A549 (cell line): ENCODE measurements at regions not wholly inside any gene's neighbourhood (a gene's known extent, or its start where the extent isn't known, plus 50 kb on each side); places are given as distances from the start of the nearest gene placed in this dataset.

Experiments used
- ATAC-seq, 2 experiments: fragments of 200-7000 bp in 1 of 2; fragments of >200 bp in 1 of 2; cut with Nextera tagmentation in 1 of 2; cut with Tn5 transposase in 1 of 2; 3 replicates each; pipeline versions ENCODE4 v1.8.0 to v1.9.1; 2018 to 2020; ENCODE audit warnings: mild to moderate bottlenecking in 1 of 2, moderate library complexity in 1 of 2
- CTCF ChIA-PET: fragments of 300-600 bp; sonication (Branson Sonifier 250); formaldehyde crosslinking; extraction: SDS; loops from one replicate; lab custom pipeline; 2021; ENCODE audit warnings: antibody characterized with exemption, inconsistent platforms; lab: Yijun Ruan, JAX
- POLR2A ChIA-PET: fragments of 350-600 bp; formaldehyde crosslinking; extraction: SDS; loops from one replicate; lab custom pipeline; 2021; ENCODE audit warnings: antibody characterized with exemption, inconsistent platforms; lab: Yijun Ruan, JAX
- DNase-seq, 2 experiments: peaks; one replicate each; pipeline versions ENCODE4 v3.0.0 to v3.0.0-alpha.2; 2011 to 2016; ENCODE audit warnings: low read depth in 1 of 2, low spot score in 1 of 2
- FAIRE-seq: peaks from 2 replicates; lab custom pipeline; 2011; peaks lifted over from hg19 to GRCh38; lab: Jason Lieb, UNC
- H3K27ac ChIP-seq, 2 experiments: fragments of >200 bp; sonication (Bioruptor Twin); formaldehyde crosslinking; 3 replicates each; pipeline ENCODE4 v1.5.1; 2016 to 2017
- H3K4me1 ChIP-seq: fragments of >200 bp; sonication (Bioruptor Twin); formaldehyde crosslinking; 3 replicates; pipeline ENCODE4 v1.6.1; 2016
- H3K4me2 ChIP-seq: fragments of >200 bp; sonication (Bioruptor Twin); formaldehyde crosslinking; 3 replicates; pipeline ENCODE4 v1.6.1; 2016
- H3K4me3 ChIP-seq: fragments of >200 bp; sonication (Bioruptor Twin); formaldehyde crosslinking; 3 replicates; pipeline ENCODE4 v1.5.1; 2016
- H3K9me3 ChIP-seq: fragments of >200 bp; sonication (Bioruptor Twin); formaldehyde crosslinking; 3 replicates; pipeline ENCODE4 v1.6.1; 2016
- ATOH8 ChIP-seq: fragments of 250-450 bp; sonication (Bioruptor Pico); IDR thresholded peaks from 2 replicates; pipeline ENCODE4 v1.5.0; 2020; ENCODE audit warnings: low read depth, mild to moderate bottlenecking, moderate library complexity
- BHLHE40 ChIP-seq: IDR thresholded peaks from 2 replicates; pipeline ENCODE4 v1.6.1; 2012; ENCODE audit warnings: low read depth, low read length, inconsistent platforms
- EHF ChIP-seq: fragments of 250-450 bp; sonication (Bioruptor Pico); IDR thresholded peaks from 2 replicates; pipeline ENCODE4 v1.5.0; 2020; ENCODE audit warnings: mild to moderate bottlenecking
- HOXB13 ChIP-seq: fragments of 250-450 bp; sonication (Bioruptor Pico); IDR thresholded peaks from 2 replicates; pipeline ENCODE4 v1.5.0; 2020; ENCODE audit warnings: low read depth, mild to moderate bottlenecking, moderate library complexity
- HOXB5 ChIP-seq: fragments of 250-450 bp; sonication (Bioruptor Pico); IDR thresholded peaks from 2 replicates; pipeline ENCODE4 v1.5.0; 2020; ENCODE audit warnings: mild to moderate bottlenecking, moderate library complexity
- JUN ChIP-seq, 2 experiments: fragments of >200 bp; sonication (Bioruptor Twin); formaldehyde crosslinking; IDR thresholded peaks; 2 replicates in 1 of 2; 3 replicates in 1 of 2; pipeline ENCODE4 v1.6.1; 2016 to 2017
- KDM1A ChIP-seq: fragments of 200-600 bp; sonication (generic); IDR thresholded peaks from 2 replicates; pipeline ENCODE4 v1.6.1; 2016; ENCODE audit warnings: low read depth, mild to moderate bottlenecking
- MAFK ChIP-seq: fragments of 450-650 bp; IDR thresholded peaks from 2 replicates; pipeline ENCODE4 v1.6.1; 2014; ENCODE audit not compliant: partially characterized antibody
- PHF8 ChIP-seq: fragments of 200-600 bp; sonication (generic); IDR thresholded peaks from 2 replicates; pipeline ENCODE4 v1.6.1; 2016; ENCODE audit warnings: low read depth, mild to moderate bottlenecking, antibody characterized with exemption, moderate library complexity, borderline replicate concordance
- POLR2AphosphoS2 ChIP-seq: conservative IDR thresholded peaks from 2 replicates; pipeline ENCODE4 v1.6.1; 2012; ENCODE audit warnings: low read length, improper control_type of control experiment, inconsistent platforms
- TFCP2L1 ChIP-seq: fragments of 250-450 bp; sonication (Bioruptor Pico); IDR thresholded peaks from 2 replicates; pipeline ENCODE4 v1.5.0; 2021; ENCODE audit warnings: mild to moderate bottlenecking
- WGBS: methylation state at CpG from one replicate; pipeline ENCODE4 v1.1.6; 2017; ENCODE audit errors: missing lambda C conversion rate; 5-methylcytosine and 5-hydroxymethylcytosine counted together
- TF ChIP-seq, protein P1 (sequence below): fragments of 250-450 bp; sonication (Bioruptor Pico); IDR thresholded peaks from 2 replicates; pipeline ENCODE4 v1.5.0; 2021; ENCODE audit warnings: mild to moderate bottlenecking, moderate library complexity, borderline replicate concordance
- TF ChIP-seq, protein P2 (sequence below): fragments of >200 bp; sonication (Bioruptor Twin); formaldehyde crosslinking; IDR thresholded peaks from 3 replicates; pipeline ENCODE4 v1.6.1; 2016
- TF ChIP-seq, protein P3 (sequence below): fragments of 450-650 bp; IDR thresholded peaks from 2 replicates; pipeline ENCODE4 v1.6.1; 2014; ENCODE audit warnings: antibody characterized with exemption

DNA sequence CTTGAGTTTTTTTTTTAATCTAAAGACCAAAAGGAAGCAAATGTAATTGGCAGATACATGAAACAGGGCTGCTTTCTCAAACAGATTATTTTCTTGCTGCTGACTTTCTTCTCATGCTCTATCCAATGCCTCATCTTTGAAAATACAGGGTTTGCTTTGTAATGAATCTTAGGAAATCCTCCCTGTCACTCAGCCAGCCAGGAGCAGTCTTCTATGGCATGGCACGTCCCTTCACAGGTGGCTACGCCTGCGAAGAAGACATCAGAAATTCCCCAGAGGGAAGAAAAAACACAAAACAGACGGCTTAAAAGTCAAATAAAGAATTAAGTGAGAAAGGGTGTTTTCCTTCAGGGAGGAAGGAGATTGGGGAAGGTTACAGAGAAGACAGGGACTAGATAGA is 242.5 kb downstream of the IGSF11 start:
- no peak overlapping the region for H3K4me2 ChIP-seq
- H3K4me1 ChIP-seq: no peaks in the 10 kb centered on the region
- ChIA-PET CTCF (interaction anchor here (0.5 kb wide), 1 partner anchor 511 kb away, joined by 3 read pairs; no protein-coding TSS in a partner anchor), POLR2A (no interaction called here)
- no peak for FAIRE-seq
- H3K4me3 ChIP-seq: no peak overlapping the region
- ATAC-seq: no peak
- no peak overlapping the region for H3K27ac ChIP-seq
- no peaks in the 10 kb centered on the region for H3K9me3 ChIP-seq
- 46% methylated on average over 4 of the region's 4 CpGs for WGBS
- DNase-seq: no peak
- TF ChIP-seq, protein P1, sequence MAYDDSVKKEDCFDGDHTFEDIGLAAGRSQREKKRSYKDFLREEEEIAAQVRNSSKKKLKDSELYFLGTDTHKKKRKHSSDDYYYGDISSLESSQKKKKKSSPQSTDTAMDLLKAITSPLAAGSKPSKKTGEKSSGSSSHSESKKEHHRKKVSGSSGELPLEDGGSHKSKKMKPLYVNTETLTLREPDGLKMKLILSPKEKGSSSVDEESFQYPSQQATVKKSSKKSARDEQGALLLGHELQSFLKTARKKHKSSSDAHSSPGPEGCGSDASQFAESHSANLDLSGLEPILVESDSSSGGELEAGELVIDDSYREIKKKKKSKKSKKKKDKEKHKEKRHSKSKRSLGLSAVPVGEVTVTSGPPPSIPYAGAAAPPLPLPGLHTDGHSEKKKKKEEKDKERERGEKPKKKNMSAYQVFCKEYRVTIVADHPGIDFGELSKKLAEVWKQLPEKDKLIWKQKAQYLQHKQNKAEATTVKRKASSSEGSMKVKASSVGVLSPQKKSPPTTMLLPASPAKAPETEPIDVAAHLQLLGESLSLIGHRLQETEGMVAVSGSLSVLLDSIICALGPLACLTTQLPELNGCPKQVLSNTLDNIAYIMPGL (CRISPR knock-in tag): no peak
- TF ChIP-seq ATOH8 (CRISPR knock-in tag): no peak

DNA sequence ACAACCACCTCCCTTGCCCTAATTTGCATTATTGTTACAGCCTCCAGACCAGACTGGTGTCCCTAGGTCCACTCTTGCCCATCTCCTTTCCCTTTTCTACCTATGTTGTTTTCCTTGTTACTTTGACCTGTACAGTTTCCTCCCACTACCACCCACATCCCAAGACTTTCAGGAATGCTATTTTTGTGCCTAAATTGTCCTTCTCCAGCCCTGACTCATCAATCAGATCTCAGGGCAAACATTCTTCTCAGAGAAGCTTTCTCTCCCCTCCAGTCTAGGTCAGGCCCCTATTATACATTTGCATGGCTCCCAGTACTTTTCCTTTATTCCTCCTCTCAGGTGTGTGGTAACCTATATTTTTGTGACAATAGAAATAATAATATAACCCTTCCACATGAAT is 241.5 kb downstream of the IGSF11 start:
- no peak for FAIRE-seq
- CTCF ChIA-PET: no interaction called here

GRCh38 chr3:118799303-118799702 is 235.3 kb downstream of the IGSF11 start:
- no peak overlapping the region for H3K4me2 ChIP-seq
- TF ChIP-seq TFCP2L1 (no peak), HOXB13 (CRISPR knock-in tag) (no peak), PHF8 (no peak), EHF (CRISPR knock-in tag) (no peak), KDM1A (no peak), POLR2AphosphoS2 (no peak), MAFK (no peak), BHLHE40 (no peak)
- TF ChIP-seq, protein P2, sequence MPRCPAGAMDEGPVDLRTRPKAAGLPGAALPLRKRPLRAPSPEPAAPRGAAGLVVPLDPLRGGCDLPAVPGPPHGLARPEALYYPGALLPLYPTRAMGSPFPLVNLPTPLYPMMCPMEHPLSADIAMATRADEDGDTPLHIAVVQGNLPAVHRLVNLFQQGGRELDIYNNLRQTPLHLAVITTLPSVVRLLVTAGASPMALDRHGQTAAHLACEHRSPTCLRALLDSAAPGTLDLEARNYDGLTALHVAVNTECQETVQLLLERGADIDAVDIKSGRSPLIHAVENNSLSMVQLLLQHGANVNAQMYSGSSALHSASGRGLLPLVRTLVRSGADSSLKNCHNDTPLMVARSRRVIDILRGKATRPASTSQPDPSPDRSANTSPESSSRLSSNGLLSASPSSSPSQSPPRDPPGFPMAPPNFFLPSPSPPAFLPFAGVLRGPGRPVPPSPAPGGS: no peak
- POLR2A ChIA-PET: no interaction called here
- CTCF ChIA-PET: no interaction called here
- FAIRE-seq (no peak), ATAC-seq (no peak), DNase-seq (no peak)
- no peak overlapping the region for H3K4me3 ChIP-seq
- no peak overlapping the region for H3K27ac ChIP-seq
- H3K4me1 ChIP-seq: no peaks in the 10 kb centered on the region
- WGBS: 5% methylated on average over 3 of the region's 3 CpGs
- no peaks in the 10 kb centered on the region for H3K9me3 ChIP-seq

More for the DNA sequence above, 241.5 kb downstream of the IGSF11 start:
- H3K4me2 ChIP-seq: no peak overlapping the region
- no peak for DNase-seq
- H3K4me3 ChIP-seq: no peak overlapping the region
- POLR2A ChIA-PET: no interaction called here
- no peak overlapping the region for H3K27ac ChIP-seq
- ATAC-seq: no peak
- H3K4me1 ChIP-seq: no peaks in the 10 kb centered on the region
- no peak for TF ChIP-seq HOXB5 (CRISPR knock-in tag)
- TF ChIP-seq, all 56 proteins: peak for 0
- H3K9me3 ChIP-seq: no peaks in the 10 kb centered on the region

GRCh38 chr3:118801899-118802298 is 232.7 kb downstream of the IGSF11 start:
- H3K9me3 ChIP-seq: no peaks in the 10 kb centered on the region
- ChIA-PET POLR2A (no interaction called here), CTCF (no interaction called here)
- DNase-seq (no peak), FAIRE-seq (no peak), ATAC-seq (no peak)
- no peak overlapping the region for H3K4me2 ChIP-seq
- WGBS: 57% methylated on average over 8 of the region's 8 CpGs
- no peak overlapping the region for H3K27ac ChIP-seq
- no peaks in the 10 kb centered on the region for H3K4me1 ChIP-seq
- no peak for TF ChIP-seq JUN (IDR thresholded peaks at IDR 0.05)
- TF ChIP-seq, protein P3, sequence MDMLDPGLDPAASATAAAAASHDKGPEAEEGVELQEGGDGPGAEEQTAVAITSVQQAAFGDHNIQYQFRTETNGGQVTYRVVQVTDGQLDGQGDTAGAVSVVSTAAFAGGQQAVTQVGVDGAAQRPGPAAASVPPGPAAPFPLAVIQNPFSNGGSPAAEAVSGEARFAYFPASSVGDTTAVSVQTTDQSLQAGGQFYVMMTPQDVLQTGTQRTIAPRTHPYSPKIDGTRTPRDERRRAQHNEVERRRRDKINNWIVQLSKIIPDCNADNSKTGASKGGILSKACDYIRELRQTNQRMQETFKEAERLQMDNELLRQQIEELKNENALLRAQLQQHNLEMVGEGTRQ: no peak
- no peak overlapping the region for H3K4me3 ChIP-seq
